H9 (cell line): ENCODE measurements at regions not wholly inside any gene's neighbourhood (a gene's known extent, or its start where the extent isn't known, plus 50 kb on each side); places are given as distances from the start of the nearest gene placed in this dataset.

Experiments
- DNase-seq: peaks from one replicate; pipeline ENCODE4 v3.0.0-alpha.2; 2017
- H2AFZ ChIP-seq: one replicate; pipeline ENCODE4 v1.6.1; 2013; ENCODE audit warnings: mild to moderate bottlenecking, low read length, control low read depth, moderate library complexity
- H2AK5ac ChIP-seq: 2 replicates; pipeline ENCODE4 v1.6.1; 2013; ENCODE audit warnings: low read length, control low read depth, mixed read lengths; ENCODE audit not compliant: insufficient read length
- H2BK120ac ChIP-seq: one replicate; pipeline ENCODE4 v1.6.1; 2013; ENCODE audit warnings: low read depth, mild to moderate bottlenecking, low read length, control low read depth, inconsistent platforms; ENCODE audit not compliant: poor library complexity, severe bottlenecking
- H2BK12ac ChIP-seq: 2 replicates; pipeline ENCODE4 v1.6.1; 2013; ENCODE audit warnings: low read length, control low read depth, mixed read lengths, low read depth; ENCODE audit not compliant: insufficient read length
- H2BK15ac ChIP-seq: 2 replicates; pipeline ENCODE4 v1.6.1; 2013; ENCODE audit warnings: low read depth, low read length, control low read depth
- H2BK20ac ChIP-seq: one replicate; pipeline ENCODE4 v1.6.1; 2013; ENCODE audit warnings: low read depth, mild to moderate bottlenecking, low read length, control low read depth, inconsistent platforms; ENCODE audit not compliant: poor library complexity, severe bottlenecking
- H2BK5ac ChIP-seq: 2 replicates; pipeline ENCODE4 v1.6.1; 2013; ENCODE audit warnings: low read length, control low read depth, mixed read lengths; ENCODE audit not compliant: insufficient read length
- H3K14ac ChIP-seq: 2 replicates; pipeline ENCODE4 v1.6.1; 2013; ENCODE audit warnings: low read length, control low read depth; ENCODE audit not compliant: insufficient read depth
- H3K18ac ChIP-seq: 2 replicates; pipeline ENCODE4 v1.6.1; 2013; ENCODE audit warnings: low read depth, mild to moderate bottlenecking, mixed read lengths, low read length, control low read depth; ENCODE audit not compliant: insufficient read length
- H3K23ac ChIP-seq: 2 replicates; pipeline ENCODE4 v1.6.1; 2013; ENCODE audit warnings: low read length, control low read depth, mixed read lengths, low read depth; ENCODE audit not compliant: insufficient read length
- H3K23me2 ChIP-seq: 2 replicates; pipeline ENCODE4 v1.6.1; 2013; ENCODE audit warnings: low read depth, mild to moderate bottlenecking, mixed read lengths, low read length, control low read depth; ENCODE audit not compliant: insufficient read length, poor library complexity, severe bottlenecking
- H3K27ac ChIP-seq: 2 replicates; pipeline ENCODE4 v1.5.1; 2013; ENCODE audit warnings: low read length, control low read depth, mixed read lengths, low read depth; ENCODE audit not compliant: insufficient read length
- H3K27me3 ChIP-seq: 2 replicates; pipeline ENCODE4 v1.6.1; 2013; ENCODE audit warnings: low read length, control low read depth, inconsistent platforms; ENCODE audit not compliant: insufficient read depth
- H3K4ac ChIP-seq: 2 replicates; pipeline ENCODE4 v1.6.1; 2013; ENCODE audit warnings: low read depth, mild to moderate bottlenecking, control low read depth, inconsistent platforms, low read length, moderate library complexity
- H3K4me1 ChIP-seq: 2 replicates; pipeline ENCODE4 v1.6.1; 2013; ENCODE audit warnings: low read length, control low read depth, inconsistent platforms; ENCODE audit not compliant: insufficient read depth
- H3K4me2 ChIP-seq: 2 replicates; pipeline ENCODE4 v1.6.1; 2013; ENCODE audit warnings: low read length, control low read depth, mixed read lengths; ENCODE audit not compliant: insufficient read length, insufficient read depth
- H3K56ac ChIP-seq: 2 replicates; pipeline ENCODE4 v1.6.1; 2013; ENCODE audit warnings: low read depth, mild to moderate bottlenecking, mixed read lengths, low read length, control low read depth; ENCODE audit not compliant: insufficient read length
- H3K79me1 ChIP-seq: 2 replicates; pipeline ENCODE4 v1.6.1; 2013; ENCODE audit warnings: low read depth, mild to moderate bottlenecking, moderate library complexity, low read length, control low read depth, inconsistent platforms; ENCODE audit not compliant: insufficient read depth, poor library complexity, severe bottlenecking
- H3K79me2 ChIP-seq: 2 replicates; pipeline ENCODE4 v1.6.1; 2013; ENCODE audit warnings: low read length, control low read depth, inconsistent platforms; ENCODE audit not compliant: insufficient read depth
- H3K9ac ChIP-seq: 2 replicates; pipeline ENCODE4 v1.6.1; 2013; ENCODE audit warnings: low read length, control low read depth, mixed read lengths; ENCODE audit not compliant: insufficient read length; ENCODE audit errors: extremely low read depth
- H3K9me3 ChIP-seq: one replicate; pipeline ENCODE4 v1.6.1; 2013; ENCODE audit warnings: low read depth, low read length, inconsistent platforms; ENCODE audit not compliant: control insufficient read depth
- H3T11ph ChIP-seq: one replicate; pipeline ENCODE4 v1.6.1; 2013; ENCODE audit warnings: mild to moderate bottlenecking, low read length, control low read depth, inconsistent platforms
- H4K20me1 ChIP-seq: one replicate; pipeline ENCODE4 v1.6.1; 2013; ENCODE audit not compliant: control insufficient read depth, insufficient read length, insufficient read depth
- H4K5ac ChIP-seq: 2 replicates; pipeline ENCODE4 v1.6.1; 2013; ENCODE audit warnings: low read depth, mild to moderate bottlenecking, mixed read lengths, low read length, control low read depth; ENCODE audit not compliant: insufficient read length
- H4K8ac ChIP-seq: replicated peaks from 2 replicates; pipeline ENCODE4 v1.6.1; 2013; ENCODE audit warnings: low read length, control low read depth, mixed read lengths, low read depth; ENCODE audit not compliant: insufficient read length
- H4K91ac ChIP-seq: 2 replicates; pipeline ENCODE4 v1.6.1; 2013; ENCODE audit warnings: low read depth, mild to moderate bottlenecking, moderate library complexity, mixed read lengths, low read length, control low read depth; ENCODE audit not compliant: insufficient read length
- H3K27ac Mint-ChIP-seq, 3 experiments: 2 replicates in 2 of 3; 3 replicates in 1 of 3; pipeline ENCODE4 v1.8.0; 2020 to 2021; ENCODE audit warnings: mixed read lengths in 3 of 3, mild to moderate bottlenecking in 1 of 3, moderate library complexity in 1 of 3
- H3K27me3 Mint-ChIP-seq: 2 replicates; pipeline ENCODE4 v1.8.0; 2021; ENCODE audit warnings: low read depth, mild to moderate bottlenecking, moderate library complexity, mixed read lengths
- H3K36me3 Mint-ChIP-seq, 3 experiments: 2 replicates in 2 of 3; 3 replicates in 1 of 3; pipeline ENCODE4 v1.8.0; 2020 to 2021; ENCODE audit warnings: low read depth in 3 of 3, mixed read lengths in 3 of 3; ENCODE audit not compliant: insufficient read depth in 1 of 3
- H3K4me1 Mint-ChIP-seq, 2 experiments: 2 replicates each; pipeline ENCODE4 v1.8.0; 2020; ENCODE audit warnings: mixed read lengths in 2 of 2
- H3K4me3 Mint-ChIP-seq, 2 experiments: 2 replicates in 1 of 2; 3 replicates in 1 of 2; pipeline ENCODE4 v1.8.0; 2020 to 2021; ENCODE audit warnings: mild to moderate bottlenecking in 2 of 2, mixed read lengths in 2 of 2, moderate library complexity in 1 of 2
- H3K9me3 Mint-ChIP-seq, 2 experiments: 2 replicates in 1 of 2; 3 replicates in 1 of 2; pipeline ENCODE4 v1.8.0; 2020; ENCODE audit warnings: mild to moderate bottlenecking in 2 of 2, mixed read lengths in 2 of 2, moderate library complexity in 1 of 2
- WGBS: extraction: QIAGEN DNeasy Blood & Tissue Kit; methylation state at CpG from one replicate; pipeline ENCODE4 v1.1.7; 2013; ENCODE audit warnings: missing lambda C conversion rate, low lambda C conversion rate, mixed read lengths; ENCODE audit not compliant: insufficient read length; ENCODE audit errors: extremely low coverage; 5-methylcytosine and 5-hydroxymethylcytosine counted together
- TF ChIP-seq, protein P1 (sequence below): fragments of 200-600 bp; sonication (generic); conservative IDR thresholded peaks from 3 replicates; pipeline ENCODE4 v1.8.0; 2021; ENCODE audit warnings: antibody characterized with exemption, mild to moderate bottlenecking

- TF ChIP-seq, protein P1, sequence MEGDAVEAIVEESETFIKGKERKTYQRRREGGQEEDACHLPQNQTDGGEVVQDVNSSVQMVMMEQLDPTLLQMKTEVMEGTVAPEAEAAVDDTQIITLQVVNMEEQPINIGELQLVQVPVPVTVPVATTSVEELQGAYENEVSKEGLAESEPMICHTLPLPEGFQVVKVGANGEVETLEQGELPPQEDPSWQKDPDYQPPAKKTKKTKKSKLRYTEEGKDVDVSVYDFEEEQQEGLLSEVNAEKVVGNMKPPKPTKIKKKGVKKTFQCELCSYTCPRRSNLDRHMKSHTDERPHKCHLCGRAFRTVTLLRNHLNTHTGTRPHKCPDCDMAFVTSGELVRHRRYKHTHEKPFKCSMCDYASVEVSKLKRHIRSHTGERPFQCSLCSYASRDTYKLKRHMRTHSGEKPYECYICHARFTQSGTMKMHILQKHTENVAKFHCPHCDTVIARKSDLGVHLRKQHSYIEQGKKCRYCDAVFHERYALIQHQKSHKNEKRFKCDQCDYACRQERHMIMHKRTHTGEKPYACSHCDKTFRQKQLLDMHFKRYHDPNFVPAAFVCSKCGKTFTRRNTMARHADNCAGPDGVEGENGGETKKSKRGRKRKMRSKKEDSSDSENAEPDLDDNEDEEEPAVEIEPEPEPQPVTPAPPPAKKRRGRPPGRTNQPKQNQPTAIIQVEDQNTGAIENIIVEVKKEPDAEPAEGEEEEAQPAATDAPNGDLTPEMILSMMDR = no peak
Measured at GRCh38 chr3:153369561-153370374, 207.7 kb downstream of the RAP2B start.

More at GRCh38 chr3:153369561-153370374, 207.7 kb downstream of the RAP2B start:
- Histone ChIP-seq H3K9ac (no peak overlapping the region), H4K91ac (no peak overlapping the region), H3K23me2 (no peaks in the 10 kb centered on the region), H4K20me1 (no peaks in the 10 kb centered on the region), H2BK15ac (no peak overlapping the region), H4K5ac (no peak overlapping the region), H3K79me2 (no peaks in the 10 kb centered on the region), H3K9me3 (peaks cover 6% of the 10 kb centered on the region), H3K14ac (no peak overlapping the region), H3K4me1 (no peaks in the 10 kb centered on the region), H2BK120ac (no peak overlapping the region), H2AFZ (no peak overlapping the region), H2BK5ac (no peak overlapping the region), H3T11ph (no peak overlapping the region), H3K56ac (no peak overlapping the region), H2BK12ac (no peak overlapping the region), H3K27me3 (no peaks in the 10 kb centered on the region), H2BK20ac (no peak overlapping the region), H3K4me2 (no peak overlapping the region), H3K4ac (no peak overlapping the region), H3K79me1 (no peaks in the 10 kb centered on the region), H2AK5ac (no peak overlapping the region), H3K18ac (no peak overlapping the region), H4K8ac (no peak overlapping the region), H3K27ac (no peak overlapping the region), H3K23ac (no peak overlapping the region)
- H3K9me3 Mint-ChIP-seq = peaks cover 22 to 29% of the 10 kb centered on the region in 2 experiments
- no peak for DNase-seq
- WGBS = no CpG with 5 or more reads among the region's 28 CpGs
- peaks cover 8 to 23% (median 9%) of the 10 kb centered on the region in 3 experiments for H3K36me3 Mint-ChIP-seq
- no peaks in the 10 kb centered on the region for H3K27me3 Mint-ChIP-seq
- no peak overlapping the region for H3K4me3 Mint-ChIP-seq
- no peak overlapping the region for H3K27ac Mint-ChIP-seq
- H3K4me1 Mint-ChIP-seq = no peaks in the 10 kb centered on the region
